HepG2 (cell line): ENCODE measurements at regions not wholly inside any gene's neighbourhood (a gene's known extent, or its start where the extent isn't known, plus 50 kb on each side); places are given as distances from the start of the nearest gene placed in this dataset.

ENCODE experiments used
- ATAC-seq: fragments of 200-7000 bp; cut with Tn5 transposase; 3 replicates; pipeline ENCODE4 v1.9.1; 2020; ENCODE audit warnings: mild to moderate bottlenecking, moderate library complexity
- BruUV-seq: library from RNA; stranded (reverse); fragments of 400-500 nt; replicated peaks from 2 replicates; lab custom pipeline; 2021; lab: Mats Ljungman, UMichigan
- CTCF ChIA-PET: fragments of 300-600 bp; formaldehyde crosslinking; extraction: SDS; loops from one replicate; lab custom pipeline; 2021; ENCODE audit warnings: low total read pairs, inconsistent platforms, low intra/inter-chr PET ratio; lab: Yijun Ruan, JAX
- POLR2A ChIA-PET: fragments of 350-600 bp; sonication (Branson Sonifier 250); formaldehyde crosslinking; loops from one replicate; lab custom pipeline; 2020; ENCODE audit warnings: antibody characterized with exemption, inconsistent platforms; lab: Yijun Ruan, JAX
- DNase-seq: peaks from one replicate; pipeline ENCODE4 v3.0.0-alpha.2; 2015; ENCODE audit warnings: low spot score
- FAIRE-seq: peaks from 3 replicates; lab custom pipeline; 2011; peaks lifted over from hg19 to GRCh38; lab: Jason Lieb, UNC
- H2AFZ ChIP-seq: one replicate; pipeline ENCODE4 v1.6.1; 2011; ENCODE audit warnings: low read length, inconsistent platforms
- H3K27ac ChIP-seq: fragments of 300-600 bp; 3 replicates; pipeline ENCODE4 v1.8.0; 2011; ENCODE audit warnings: mixed run types, mild to moderate bottlenecking, mixed read lengths, low read length, inconsistent platforms; ENCODE audit not compliant: insufficient read depth; ENCODE audit errors: extremely low read length
- H3K27me3 ChIP-seq, 2 experiments: fragments of 200-600 bp in 1 of 2; 2 replicates in 1 of 2; 3 replicates in 1 of 2; pipeline versions ENCODE4 v1.6.0 to v1.8.0; 2011; ENCODE audit warnings: low read length in 2 of 2, mild to moderate bottlenecking in 2 of 2, moderate library complexity in 2 of 2, inconsistent platforms in 1 of 2; ENCODE audit not compliant: insufficient read depth in 2 of 2, control insufficient read depth in 1 of 2
- H3K36me3 ChIP-seq, 2 experiments: fragments of 200-600 bp in 1 of 2; replicated peaks in 1 of 2; 2 replicates in 1 of 2; 3 replicates in 1 of 2; pipeline versions ENCODE4 v1.5.1 to v1.8.0; 2011; ENCODE audit warnings: low read length in 2 of 2, inconsistent platforms in 1 of 2; ENCODE audit not compliant: insufficient read depth in 2 of 2, control insufficient read depth in 1 of 2
- H3K4me1 ChIP-seq: 2 replicates; pipeline ENCODE4 v1.5.1; 2012; ENCODE audit warnings: low read length, inconsistent platforms; ENCODE audit not compliant: insufficient read depth
- H3K4me2 ChIP-seq: 2 replicates; pipeline ENCODE4 v1.6.0; 2011; ENCODE audit warnings: low read depth, low read length, inconsistent platforms
- H3K4me3 ChIP-seq, 3 experiments: fragments of 200-600 bp in 1 of 3; sonication (generic), shearing (Covaris generic) in 1 of 3; replicated peaks in 1 of 3; 2 replicates each; pipeline ENCODE4 v1.5.1; 2011 to 2016; ENCODE audit warnings: low read length in 3 of 3, inconsistent platforms in 2 of 3, low read depth in 2 of 3, mild to moderate bottlenecking in 2 of 3, control low read depth in 1 of 3, mixed read lengths in 1 of 3; ENCODE audit not compliant: insufficient read depth in 1 of 3
- H3K79me2 ChIP-seq: one replicate; pipeline ENCODE4 v1.6.1; 2011; ENCODE audit warnings: low read length, inconsistent platforms; ENCODE audit not compliant: insufficient read depth
- H3K9ac ChIP-seq: 2 replicates; pipeline ENCODE4 v1.6.0; 2011; ENCODE audit warnings: mild to moderate bottlenecking, low read depth, low read length, inconsistent platforms; ENCODE audit not compliant: insufficient read depth
- H3K9me3 ChIP-seq: 2 replicates; pipeline ENCODE4 v1.5.1; 2012; ENCODE audit warnings: mild to moderate bottlenecking, low read length
- H4K20me1 ChIP-seq: 2 replicates; pipeline ENCODE4 v1.6.0; 2011; ENCODE audit warnings: inconsistent platforms, mild to moderate bottlenecking, low read length, moderate library complexity; ENCODE audit not compliant: insufficient read depth
- CBX5 ChIP-seq: sonication (generic); formaldehyde crosslinking; IDR thresholded peaks from 2 replicates; pipeline ENCODE4 v1.4.0; 2020; ENCODE audit warnings: missing genetic modification reagents, borderline replicate concordance
- HNF4A ChIP-seq: sonication (generic); formaldehyde crosslinking; IDR thresholded peaks from 2 replicates; pipeline ENCODE4 v1.4.0; 2020; ENCODE audit warnings: missing genetic modification reagents
- HOMEZ ChIP-seq: IDR thresholded peaks from 2 replicates; pipeline ENCODE4 v1.6.1; 2016; ENCODE audit warnings: low read depth
- JUNB ChIP-seq: sonication (generic); formaldehyde crosslinking; IDR thresholded peaks from 2 replicates; pipeline ENCODE4 v1.8.0; 2022; ENCODE audit warnings: missing genetic modification reagents, mild to moderate bottlenecking, borderline replicate concordance
- KLF6 ChIP-seq: IDR thresholded peaks from 2 replicates; pipeline ENCODE4 v1.8.0; 2016; ENCODE audit warnings: missing biosample characterization, missing genetic modification reagents
- MXI1 ChIP-seq: IDR thresholded peaks from 3 replicates; pipeline ENCODE4 v1.6.1; 2012; ENCODE audit warnings: low read depth, low read length, inconsistent platforms, borderline replicate concordance
- NCOA1 ChIP-seq: sonication (generic); formaldehyde crosslinking; IDR thresholded peaks from 2 replicates; pipeline ENCODE4 v1.9.0; 2021; ENCODE audit warnings: missing genetic modification reagents
- POLR2G ChIP-seq: fragments of 200-400 bp; formaldehyde crosslinking; IDR thresholded peaks from 2 replicates; pipeline ENCODE4 v1.6.1; 2018; ENCODE audit warnings: mild to moderate bottlenecking, low read depth, low read length, moderate library complexity
- RFX1 ChIP-seq: fragments of 450-650 bp; IDR thresholded peaks from 2 replicates; pipeline ENCODE4 v1.6.1; 2017
- RORA ChIP-seq: sonication (generic); formaldehyde crosslinking; IDR thresholded peaks from 2 replicates; pipeline ENCODE4 v1.5.0; 2020; ENCODE audit warnings: mild to moderate bottlenecking, missing genetic modification reagents, moderate library complexity
- THRA ChIP-seq: sonication (generic); formaldehyde crosslinking; IDR thresholded peaks from 2 replicates; pipeline ENCODE4 v1.4.0; 2020; ENCODE audit warnings: missing genetic modification reagents, borderline replicate concordance
- U2AF1 ChIP-seq: fragments of 200-400 bp; formaldehyde crosslinking; optimal IDR thresholded peaks from 2 replicates; pipeline ENCODE3; 2017; ENCODE audit warnings: mild to moderate bottlenecking, low read depth, low read length
- ZBTB20 ChIP-seq: sonication (generic); formaldehyde crosslinking; IDR thresholded peaks from 2 replicates; pipeline ENCODE4 v1.8.1; 2023; ENCODE audit warnings: missing genetic modification reagents, low read depth, mild to moderate bottlenecking, borderline replicate concordance
- ZHX1 ChIP-seq: sonication (generic); formaldehyde crosslinking; IDR thresholded peaks from 2 replicates; pipeline ENCODE4 v1.8.1; 2022; ENCODE audit warnings: low read depth, mild to moderate bottlenecking, missing genetic modification reagents
- ZNF577 ChIP-seq: sonication (generic); formaldehyde crosslinking; IDR thresholded peaks from 2 replicates; pipeline ENCODE4 v1.4.0; 2020; ENCODE audit warnings: mild to moderate bottlenecking, low read depth, missing genetic modification reagents, borderline replicate concordance
- ZNF597 ChIP-seq: sonication (generic); formaldehyde crosslinking; IDR thresholded peaks from 2 replicates; pipeline ENCODE4 v1.5.0; 2020; ENCODE audit warnings: missing genetic modification reagents
- ZNF7 ChIP-seq: IDR thresholded peaks from 2 replicates; pipeline ENCODE4 v1.6.1; 2016; ENCODE audit warnings: missing biosample characterization, missing genetic modification reagents
- ZNF703 ChIP-seq: sonication (generic); formaldehyde crosslinking; IDR thresholded peaks from 2 replicates; pipeline ENCODE4 v1.5.1; 2020; ENCODE audit warnings: missing genetic modification reagents, mild to moderate bottlenecking, moderate library complexity, borderline replicate concordance
- ZSCAN20 ChIP-seq: sonication (generic); formaldehyde crosslinking; IDR thresholded peaks from 2 replicates; pipeline ENCODE4 v1.4.0; 2020; ENCODE audit warnings: missing genetic modification reagents, mild to moderate bottlenecking, borderline replicate concordance
- WGBS: methylation state at CpG from one replicate; pipeline ENCODE4 v1.1.6; 2017; ENCODE audit warnings: low lambda C conversion rate; 5-methylcytosine and 5-hydroxymethylcytosine counted together
- in situ Hi-C: cut with HindIII; loops from 2 replicates; pipeline ENCODE4 v1.10.0; 2017; ENCODE audit warnings: low pct_unique_long_range_greater_than_20kb; ENCODE audit not compliant: extremely low pct_ligation_motif_present
- intact Hi-C: fragments of 100-400 bp; cut with micrococcal nuclease; formaldehyde crosslinking; loops from one replicate; pipeline ENCODE4 v1.10.0; 2022; ENCODE audit not compliant: unreplicated experiment

- TF ChIP-seq HNF4A (CRISPR knock-in tag) (no peak), NCOA1 (CRISPR knock-in tag) (no peak), KLF6 (no peak), POLR2G (no peak)
- TF ChIP-seq, all 625 proteins: peak for 0
Measured at GRCh38 chr20:12695937-12696336, 312.8 kb upstream of the SPTLC3 start (continued).

- Histone ChIP-seq H3K79me2 (no peaks in the 10 kb centered on the region), H3K9me3 (no peaks in the 10 kb centered on the region), H3K36me3 (no peaks in the 10 kb centered on the region), H3K4me2 (no peak overlapping the region), H3K9ac (no peak overlapping the region), H2AFZ (no peak overlapping the region), H3K27me3 (no peaks in the 10 kb centered on the region), H3K4me3 (no peak overlapping the region), H4K20me1 (no peaks in the 10 kb centered on the region), H3K4me1 (no peaks in the 10 kb centered on the region), H3K27ac (no peak overlapping the region)
- CTCF ChIA-PET: no interaction called here
- FAIRE-seq (no peak), ATAC-seq (no peak), DNase-seq (no peak)
- intact Hi-C loops (no loop called here), in situ Hi-C loops (no loop called here)
- POLR2A ChIA-PET: no interaction called here
- WGBS: 10% methylated on average over 2 of the region's 2 CpGs
- BruUV-seq: no TSS peak
- TF ChIP-seq ZBTB20: no peak
- TF ChIP-seq ZHX1 (CRISPR knock-in tag): no peak
- TF ChIP-seq RORA (CRISPR knock-in tag): no peak
- no peak for TF ChIP-seq HOMEZ (CRISPR knock-in tag)
- TF ChIP-seq ZSCAN20: no peak
- no peak for TF ChIP-seq ZNF7 (CRISPR knock-in tag)
- no peak for TF ChIP-seq CBX5 (CRISPR knock-in tag)
- no peak for TF ChIP-seq ZNF597
- TF ChIP-seq ZNF577 (CRISPR knock-in tag): no peak
- no peak for TF ChIP-seq U2AF1
- no peak for TF ChIP-seq JUNB
- no peak for TF ChIP-seq THRA
- no peak for TF ChIP-seq ZNF703 (CRISPR knock-in tag)
- TF ChIP-seq MXI1: no peak
- TF ChIP-seq RFX1: no peak
Measured at GRCh38 chr20:12698817-12699216, 310.0 kb upstream of the SPTLC3 start.
